ENCODE measurements at regions not wholly inside any gene's neighbourhood (a gene's known extent, or its start where the extent isn't known, plus 50 kb on each side); places are given as distances from the start of the nearest gene placed in this dataset.

DNA sequence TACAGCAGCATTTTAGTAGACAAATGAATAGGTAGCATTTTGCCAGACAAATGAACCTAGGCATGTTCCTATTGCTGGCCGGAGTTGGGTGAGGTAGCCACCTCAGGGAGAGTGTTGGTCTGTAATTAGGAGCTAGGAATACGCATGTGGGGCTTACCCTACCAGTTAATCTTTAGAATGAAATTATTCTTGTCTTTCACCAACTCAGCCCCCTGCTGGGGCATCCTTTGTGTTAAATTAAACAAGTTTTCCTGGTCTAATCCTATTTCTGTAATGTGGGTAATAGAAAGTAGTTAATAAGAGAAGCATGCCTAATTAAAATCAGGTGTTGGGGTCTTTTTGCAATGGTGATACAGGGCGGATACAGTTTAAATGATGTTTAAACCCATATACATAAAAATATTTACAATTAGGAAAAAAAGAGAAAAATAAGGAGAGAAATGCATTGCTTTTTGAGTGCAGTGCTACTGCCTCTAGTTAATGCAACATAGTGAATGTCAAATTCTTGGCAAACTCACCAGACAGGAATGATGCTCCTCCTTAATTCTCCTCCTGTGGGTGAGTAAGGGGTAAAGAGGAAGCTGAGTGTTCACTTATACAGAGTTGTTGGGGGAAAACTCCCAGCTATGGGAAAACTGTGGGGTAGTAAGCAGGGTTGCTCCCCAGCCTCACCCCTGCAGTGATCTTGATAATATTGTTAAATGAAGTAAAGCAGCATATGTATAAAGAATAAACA, 276.4 kb upstream of the EDNRB start:
- H3K36me3 ChIP-seq (ENCODE audit: insufficient read depth, low read length) = no peaks in the 10 kb centered on the region
- H3K4me1 ChIP-seq (ENCODE audit: insufficient read depth, low read length) = no peaks in the 10 kb centered on the region
- H3K9ac ChIP-seq (ENCODE audit: low read depth, low read length) = no peak overlapping the region
- H3K9me3 ChIP-seq (ENCODE audit: control insufficient read depth, insufficient read depth, low read length) = no peaks in the 10 kb centered on the region

DNA sequence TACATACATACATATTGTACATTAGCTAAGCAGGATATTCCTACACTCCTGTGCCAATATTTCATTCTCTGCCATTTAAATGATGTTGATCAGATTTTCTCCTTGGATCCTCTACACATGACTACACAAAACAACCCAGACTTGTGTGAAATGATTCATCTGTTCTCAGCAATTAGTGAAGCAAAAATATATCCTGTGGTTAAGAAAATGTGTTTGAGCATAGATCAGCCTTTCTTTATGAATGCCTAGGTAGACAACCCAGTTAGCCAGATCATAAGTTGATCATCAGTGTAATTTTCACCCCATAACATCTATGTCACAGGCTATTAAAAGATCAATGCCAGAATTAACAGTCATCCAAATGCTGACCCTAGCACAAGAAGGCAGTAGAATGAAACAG, 275.2 kb upstream of the EDNRB start:
- Histone ChIP-seq H3K4me1 (ENCODE audit: insufficient read depth, low read length) (no peaks in the 10 kb centered on the region), H3K9ac (ENCODE audit: low read depth, low read length) (no peak overlapping the region), H3K36me3 (ENCODE audit: insufficient read depth, low read length) (no peaks in the 10 kb centered on the region), H3K9me3 (ENCODE audit: control insufficient read depth, insufficient read depth, low read length) (no peaks in the 10 kb centered on the region)

DNA sequence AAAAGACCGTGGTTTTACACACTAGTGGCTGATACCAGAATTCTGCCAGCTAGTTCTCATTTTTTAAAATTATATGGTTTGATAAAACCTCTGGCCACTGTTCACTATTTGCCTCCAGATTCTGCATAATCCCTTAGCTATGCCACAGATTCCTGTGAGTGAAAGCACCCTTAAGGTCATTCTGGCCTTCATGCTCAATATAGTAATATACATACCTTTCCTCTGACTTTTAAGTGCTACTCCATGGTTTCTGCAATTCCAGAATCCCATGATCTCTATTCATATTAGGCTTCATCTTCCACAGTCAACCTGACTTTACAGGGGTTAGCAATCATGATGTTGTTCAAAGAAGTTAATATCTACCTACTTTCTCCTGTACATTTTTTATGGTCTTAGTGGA, 274.1 kb upstream of the EDNRB start:
- Histone ChIP-seq H3K9me3 (ENCODE audit: control insufficient read depth, insufficient read depth, low read length) (no peaks in the 10 kb centered on the region), H3K36me3 (ENCODE audit: insufficient read depth, low read length) (no peaks in the 10 kb centered on the region), H3K4me1 (ENCODE audit: insufficient read depth, low read length) (no peaks in the 10 kb centered on the region), H3K9ac (ENCODE audit: low read depth, low read length) (no peak overlapping the region)

GRCh38 chr13:78190296-78190695, 271.7 kb upstream of the EDNRB start:
- H3K4me1 ChIP-seq (ENCODE audit: insufficient read depth, low read length) = no peaks in the 10 kb centered on the region
- no peaks in the 10 kb centered on the region for H3K36me3 ChIP-seq (ENCODE audit: insufficient read depth, low read length)
- no peak overlapping the region for H3K9ac ChIP-seq (ENCODE audit: low read depth, low read length)
- no peaks in the 10 kb centered on the region for H3K9me3 ChIP-seq (ENCODE audit: control insufficient read depth, insufficient read depth, low read length)

DNA sequence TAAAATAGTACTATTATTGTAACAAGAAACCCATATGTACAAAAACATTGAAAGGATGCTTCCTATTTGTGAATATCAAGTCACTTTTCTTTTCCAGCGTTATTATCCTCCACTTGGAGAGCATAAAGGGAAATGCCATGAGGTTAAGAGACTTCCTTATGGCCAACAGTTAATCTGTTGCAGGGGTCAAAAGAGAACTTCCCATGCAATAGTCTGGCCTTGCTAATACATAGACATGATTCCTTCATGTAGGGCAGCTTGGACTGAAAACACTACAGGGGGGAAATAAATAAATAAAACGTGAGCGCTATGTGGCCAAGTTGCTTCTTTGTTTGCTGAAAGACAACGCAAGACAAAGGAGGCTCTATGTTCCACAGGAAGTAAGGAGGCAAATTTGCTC, 269.1 kb upstream of the EDNRB start:
- Histone ChIP-seq H3K4me1 (ENCODE audit: insufficient read depth, low read length) (no peaks in the 10 kb centered on the region), H3K36me3 (ENCODE audit: insufficient read depth, low read length) (no peaks in the 10 kb centered on the region), H3K9ac (ENCODE audit: low read depth, low read length) (no peak overlapping the region)

DNA sequence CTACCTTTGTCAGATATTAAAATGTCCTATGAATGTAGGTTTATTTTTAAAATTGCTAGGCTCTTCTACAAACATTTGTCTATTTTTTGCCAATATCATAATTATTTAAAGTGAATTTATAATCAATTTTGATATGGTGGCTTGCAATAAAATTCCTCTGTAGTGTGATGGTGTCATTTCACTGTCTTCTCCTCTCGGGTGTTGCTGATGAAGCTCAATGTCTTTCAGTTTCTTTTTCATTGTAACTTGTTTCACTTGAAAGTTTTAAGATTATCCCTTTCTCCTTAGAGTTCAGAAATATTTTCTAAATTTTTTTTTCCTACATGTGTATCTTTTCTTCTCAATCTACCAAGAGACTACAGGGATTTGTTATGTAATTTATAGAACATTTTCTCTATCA, 267.1 kb upstream of the EDNRB start:
- Histone ChIP-seq H3K9me3 (ENCODE audit: control insufficient read depth, insufficient read depth, low read length) (no peaks in the 10 kb centered on the region), H3K9ac (ENCODE audit: low read depth, low read length) (no peak overlapping the region), H3K36me3 (ENCODE audit: insufficient read depth, low read length) (no peaks in the 10 kb centered on the region), H3K4me1 (ENCODE audit: insufficient read depth, low read length) (no peaks in the 10 kb centered on the region)

More for the DNA sequence above, 269.1 kb upstream of the EDNRB start:
- no peaks in the 10 kb centered on the region for H3K9me3 ChIP-seq (ENCODE audit: control insufficient read depth, insufficient read depth, low read length)

- Histone ChIP-seq H3K36me3 (ENCODE audit: insufficient read depth, low read length) (no peaks in the 10 kb centered on the region), H3K9me3 (ENCODE audit: control insufficient read depth, insufficient read depth, low read length) (no peaks in the 10 kb centered on the region; the same call in 1 of the 2 replicates), H3K4me1 (ENCODE audit: insufficient read depth, low read length) (no peaks in the 10 kb centered on the region), H3K9ac (ENCODE audit: low read depth, low read length) (no peak overlapping the region)
Measured at GRCh38 chr13:78183732-78184131, 265.1 kb upstream of the EDNRB start.

GRCh38 chr13:78182813-78183212, 264.2 kb upstream of the EDNRB start:
- Histone ChIP-seq H3K36me3 (ENCODE audit: insufficient read depth, low read length) (no peaks in the 10 kb centered on the region), H3K9me3 (ENCODE audit: control insufficient read depth, insufficient read depth, low read length) (no peaks in the 10 kb centered on the region; the same call in 1 of the 2 replicates), H3K4me1 (ENCODE audit: insufficient read depth, low read length) (no peaks in the 10 kb centered on the region), H3K9ac (ENCODE audit: low read depth, low read length) (no peak overlapping the region)

GRCh38 chr13:78177306-78177705, 258.7 kb upstream of the EDNRB start:
- H3K4me1 ChIP-seq (ENCODE audit: insufficient read depth, low read length) = no peaks in the 10 kb centered on the region
- no peaks in the 10 kb centered on the region for H3K36me3 ChIP-seq (ENCODE audit: insufficient read depth, low read length)
- H3K9me3 ChIP-seq (ENCODE audit: control insufficient read depth, insufficient read depth, low read length) = no peaks in the 10 kb centered on the region; the same call in 1 of the 2 replicates
- H3K9ac ChIP-seq (ENCODE audit: low read depth, low read length) = no peak overlapping the region

- Histone ChIP-seq H3K4me1 (ENCODE audit: insufficient read depth, low read length) (no peaks in the 10 kb centered on the region), H3K36me3 (ENCODE audit: insufficient read depth, low read length) (no peaks in the 10 kb centered on the region), H3K9ac (ENCODE audit: low read depth, low read length) (no peak overlapping the region), H3K9me3 (ENCODE audit: control insufficient read depth, insufficient read depth, low read length) (no peaks in the 10 kb centered on the region; the same call in 1 of the 2 replicates)
Measured at GRCh38 chr13:78176880-78177279, 258.2 kb upstream of the EDNRB start.

DNA sequence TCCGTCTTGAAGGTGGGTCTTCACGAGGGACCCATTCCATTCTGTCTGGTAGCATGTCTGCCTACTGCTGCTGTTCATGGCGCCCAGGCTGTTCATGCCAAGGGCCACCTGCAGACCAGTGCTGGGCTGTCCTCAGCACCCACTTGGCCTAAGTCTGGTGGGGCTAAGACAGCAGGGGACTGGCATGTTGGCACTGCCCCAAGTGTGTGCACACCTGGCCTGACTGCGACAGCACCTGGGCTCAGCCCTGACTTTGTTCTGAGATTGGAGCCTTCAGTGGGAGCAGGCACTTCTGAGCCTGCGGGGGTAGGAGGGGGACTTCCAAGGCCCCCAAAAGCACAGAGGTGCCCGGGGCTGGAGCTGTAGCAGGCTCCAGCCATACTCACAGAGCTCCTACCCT, 250.8 kb upstream of the EDNRB start:
- H3K9ac ChIP-seq (ENCODE audit: low read depth, low read length) = no peak overlapping the region
- H3K9me3 ChIP-seq (ENCODE audit: control insufficient read depth, insufficient read depth, low read length) = no peaks in the 10 kb centered on the region
- no peaks in the 10 kb centered on the region for H3K36me3 ChIP-seq (ENCODE audit: insufficient read depth, low read length)
- no peaks in the 10 kb centered on the region for H3K4me1 ChIP-seq (ENCODE audit: insufficient read depth, low read length)

GRCh38 chr13:78168981-78169380, 250.3 kb upstream of the EDNRB start:
- Histone ChIP-seq H3K9me3 (ENCODE audit: control insufficient read depth, insufficient read depth, low read length) (no peaks in the 10 kb centered on the region), H3K36me3 (ENCODE audit: insufficient read depth, low read length) (no peaks in the 10 kb centered on the region), H3K4me1 (ENCODE audit: insufficient read depth, low read length) (no peaks in the 10 kb centered on the region), H3K9ac (ENCODE audit: low read depth, low read length) (no peak overlapping the region)

GRCh38 chr13:78161266-78161665, 242.6 kb upstream of the EDNRB start:
- Histone ChIP-seq H3K9ac (ENCODE audit: low read depth, low read length) (no peak overlapping the region), H3K9me3 (ENCODE audit: control insufficient read depth, insufficient read depth, low read length) (no peaks in the 10 kb centered on the region), H3K4me1 (ENCODE audit: insufficient read depth, low read length) (peaks cover 4% of the 10 kb centered on the region; the same call in 1 of the 2 replicates), H3K36me3 (ENCODE audit: insufficient read depth, low read length) (no peaks in the 10 kb centered on the region; the same call in 1 of the 2 replicates)

DNA sequence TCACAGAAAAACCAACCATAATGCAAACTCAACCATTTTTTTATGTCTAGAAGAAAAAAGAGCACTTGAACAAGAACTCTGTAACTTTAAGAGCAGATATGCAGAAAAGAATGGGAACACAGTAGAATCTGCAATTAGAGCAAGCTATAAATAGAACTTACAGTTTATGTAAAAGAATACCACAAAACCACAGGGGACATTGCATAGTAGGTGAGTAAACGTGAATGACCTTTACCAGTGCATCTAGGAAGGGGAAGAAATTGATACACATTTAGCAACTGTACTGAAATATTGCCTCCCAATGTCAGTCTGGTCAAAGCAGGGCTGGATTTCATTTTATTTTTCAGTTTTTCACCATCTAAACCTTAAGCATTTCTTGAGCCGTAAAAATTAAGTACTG, 242.2 kb upstream of the EDNRB start:
- Histone ChIP-seq H3K4me1 (ENCODE audit: insufficient read depth, low read length) (peaks cover 4% of the 10 kb centered on the region; the same call in 1 of the 2 replicates), H3K9me3 (ENCODE audit: control insufficient read depth, insufficient read depth, low read length) (no peaks in the 10 kb centered on the region), H3K9ac (ENCODE audit: low read depth, low read length) (no peak overlapping the region), H3K36me3 (ENCODE audit: insufficient read depth, low read length) (no peaks in the 10 kb centered on the region; the same call in 1 of the 2 replicates)

DNA sequence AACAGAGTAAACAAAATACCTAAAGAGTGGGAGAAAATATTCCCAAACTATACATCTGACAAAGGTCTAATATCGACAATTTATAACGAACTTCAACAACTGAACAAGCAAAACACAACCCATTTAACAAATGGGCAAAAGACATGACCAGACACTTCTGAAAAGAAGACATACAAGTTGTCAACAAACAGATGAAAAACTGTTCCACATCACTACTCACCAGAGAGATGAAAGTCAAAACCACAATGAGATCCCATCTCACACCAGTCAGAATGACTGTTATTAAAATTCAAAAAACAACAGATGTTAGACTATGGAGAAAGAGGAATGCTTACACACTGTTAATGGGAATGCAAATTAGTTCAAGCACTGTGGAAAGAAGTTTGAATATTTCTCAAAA, 233.8 kb upstream of the EDNRB start:
- H3K9me3 ChIP-seq (ENCODE audit: control insufficient read depth, insufficient read depth, low read length) = no peaks in the 10 kb centered on the region
- H3K9ac ChIP-seq (ENCODE audit: low read depth, low read length) = no peak overlapping the region
- no peaks in the 10 kb centered on the region; the same call in 1 of the 2 replicates for H3K36me3 ChIP-seq (ENCODE audit: insufficient read depth, low read length)
- H3K4me1 ChIP-seq (ENCODE audit: insufficient read depth, low read length) = no peaks in the 10 kb centered on the region
